Urinary bladder (tissue), 3 donors: ENCODE measurements at regions not wholly inside any gene's neighbourhood (a gene's known extent, or its start where the extent isn't known, plus 50 kb on each side); places are given as distances from the start of the nearest gene placed in this dataset.
A peak's percentile ranks its signal among the peaks of the same experiment; 100 is the strongest.

Source experiments
- DNase-seq: peaks from one replicate; pipeline ENCODE4 v3.0.0-alpha.2; 2015; ENCODE audit errors: extremely low spot score
- H3K27ac ChIP-seq: one replicate; pipeline ENCODE4 v1.5.1; 2013; ENCODE audit warnings: low read depth, mild to moderate bottlenecking, moderate library complexity
- H3K36me3 ChIP-seq: one replicate; pipeline ENCODE4 v1.6.1; 2013; ENCODE audit warnings: mild to moderate bottlenecking, moderate library complexity; ENCODE audit not compliant: insufficient read depth
- H3K4me1 ChIP-seq: one replicate; pipeline ENCODE4 v1.6.1; 2013; ENCODE audit warnings: mild to moderate bottlenecking, moderate library complexity; ENCODE audit not compliant: insufficient read depth
- H3K4me3 ChIP-seq: one replicate; pipeline ENCODE4 v1.5.1; 2013; ENCODE audit warnings: low read depth, low read length
- WGBS: extraction: QIAGEN DNeasy Blood & Tissue Kit; methylation state at CpG from one replicate; pipeline ENCODE4 v1.1.7; 2013; 5-methylcytosine and 5-hydroxymethylcytosine counted together
- donor health status: healthy with polysubstance abuse.
- donor health status: healthy.

GRCh38 chr11:16610738-16611388, 127.6 kb upstream of the C11orf58 start:
- no peak for DNase-seq
- H3K4me3 ChIP-seq, result no peak overlapping the region
- H3K27ac ChIP-seq, result no peak overlapping the region
- no peaks in the 10 kb centered on the region for H3K36me3 ChIP-seq
- no peaks in the 10 kb centered on the region for H3K4me1 ChIP-seq
- WGBS, result 26% methylated on average over 39 of the region's 39 CpGs

DNA sequence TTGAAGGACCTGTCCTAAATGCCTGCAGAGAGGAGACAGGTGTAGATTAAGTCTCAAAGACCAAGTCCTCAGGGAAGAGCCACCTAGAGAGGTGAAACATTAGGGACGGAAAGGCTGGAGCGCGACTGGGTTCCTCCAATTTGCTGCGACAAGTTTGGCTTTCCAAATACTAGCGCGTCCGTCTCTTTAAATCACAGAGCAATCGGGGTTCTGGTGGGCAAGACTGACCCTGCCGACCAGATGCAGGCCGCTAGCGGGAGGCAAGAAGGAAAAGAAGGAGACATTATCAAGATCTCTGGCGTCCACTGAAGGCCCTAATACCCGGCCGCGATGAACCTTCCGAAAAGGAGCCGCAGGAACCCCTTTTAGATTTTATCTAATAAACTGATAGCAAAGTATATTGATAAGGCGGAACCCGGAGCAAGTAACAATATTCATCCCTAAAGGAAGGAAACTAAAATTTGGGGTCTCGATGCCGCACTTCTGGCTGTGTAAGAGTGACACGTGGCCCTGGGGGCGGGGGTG, 128.2 kb upstream of the C11orf58 start:
- no peaks in the 10 kb centered on the region for H3K4me1 ChIP-seq
- no peak for DNase-seq
- H3K27ac ChIP-seq, result no peak overlapping the region
- no peaks in the 10 kb centered on the region for H3K36me3 ChIP-seq
- H3K4me3 ChIP-seq, result no peak overlapping the region
- 61% methylated on average over 23 of the region's 23 CpGs for WGBS

DNA sequence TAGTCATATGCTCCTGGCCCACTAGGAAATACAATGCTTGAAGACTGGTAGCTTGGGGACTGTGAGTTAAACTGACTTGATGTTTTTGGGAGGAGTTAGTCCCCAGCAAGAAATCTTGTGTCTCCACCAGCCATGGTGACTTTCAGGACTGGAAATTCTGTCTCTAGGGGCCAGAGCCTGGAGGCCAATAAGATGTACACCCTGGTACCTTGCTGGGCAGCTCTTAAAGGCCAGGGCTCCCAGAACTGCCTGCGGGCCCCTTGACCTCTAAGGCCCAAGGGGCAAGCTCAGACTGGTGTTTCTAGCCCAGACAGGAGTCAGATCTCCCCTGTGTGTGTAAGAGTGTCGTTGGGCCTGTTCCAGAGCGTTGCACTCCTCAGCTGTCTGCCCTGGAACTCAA, 128.7 kb upstream of the C11orf58 start:
- no peaks in the 10 kb centered on the region for H3K36me3 ChIP-seq
- WGBS, result 83% methylated on average over 3 of the region's 3 CpGs
- no peaks in the 10 kb centered on the region for H3K4me1 ChIP-seq
- no peak overlapping the region for H3K27ac ChIP-seq
- no peak for DNase-seq
- H3K4me3 ChIP-seq, result no peak overlapping the region

DNA sequence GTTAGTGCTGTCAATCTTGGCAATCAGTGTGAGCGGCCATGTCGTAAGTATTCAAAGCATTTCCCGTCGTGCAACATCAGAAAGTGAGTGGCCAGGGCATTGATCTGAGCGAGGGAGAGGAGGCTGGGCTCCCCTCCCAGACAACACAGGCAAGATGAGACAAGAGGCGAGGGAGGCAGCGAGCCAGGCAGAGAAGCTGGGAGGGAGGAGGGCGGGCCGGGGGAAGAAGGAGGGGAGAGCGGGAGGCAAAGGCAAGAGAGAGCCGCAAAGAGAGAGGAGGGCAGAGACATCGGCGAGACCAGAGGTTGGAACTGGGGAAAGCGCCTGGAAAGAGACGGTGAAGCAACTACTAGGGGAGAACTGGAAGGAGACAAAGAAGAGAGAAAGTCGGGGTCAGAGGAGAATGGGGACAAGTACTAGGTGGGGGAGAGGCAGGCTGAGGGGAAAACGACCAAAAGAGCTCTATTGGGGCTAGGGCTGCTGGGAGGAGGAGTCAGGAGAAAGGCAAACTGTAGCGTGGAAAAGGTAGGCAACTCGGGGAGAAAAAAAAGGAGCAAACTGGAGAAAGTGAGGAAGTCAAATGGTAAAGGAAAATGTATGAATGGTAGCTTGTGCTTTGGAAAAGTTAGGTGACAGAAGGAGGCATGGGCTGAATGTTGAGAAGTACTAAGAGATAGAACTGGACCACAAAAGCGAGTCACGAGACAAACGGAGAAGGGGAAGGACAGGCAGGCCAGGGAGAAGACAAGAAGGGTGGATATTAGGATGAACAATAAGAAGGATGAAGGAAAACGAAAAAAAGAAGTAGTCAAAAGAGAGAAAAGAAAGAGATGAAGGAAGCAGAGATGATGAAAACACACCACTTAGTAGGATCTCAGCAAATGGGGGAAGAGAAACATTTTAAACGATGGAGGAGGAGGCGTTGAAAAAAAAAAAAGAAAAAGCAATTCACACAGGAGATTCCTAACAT, 130.5 kb upstream of the C11orf58 start:
- no peak for DNase-seq
- no peaks in the 10 kb centered on the region for H3K4me1 ChIP-seq
- 21% methylated on average over 25 of the region's 25 CpGs for WGBS
- H3K4me3 ChIP-seq, result peak overlapping the region; percentile 60
- no peaks in the 10 kb centered on the region for H3K36me3 ChIP-seq
- peak overlapping the region; percentile 66 for H3K27ac ChIP-seq

- H3K4me3 ChIP-seq, result peak overlapping the region; percentile 60
- peak overlapping the region; percentile 84 for H3K27ac ChIP-seq
- H3K36me3 ChIP-seq, result no peaks in the 10 kb centered on the region
- H3K4me1 ChIP-seq, result no peaks in the 10 kb centered on the region
- DNase-seq, result no peak
- under 1% methylated on average over 81 of the region's 81 CpGs for WGBS
These were observed 131.4 kb upstream of the C11orf58 start for GRCh38 chr11:16606784-16607674.

DNA sequence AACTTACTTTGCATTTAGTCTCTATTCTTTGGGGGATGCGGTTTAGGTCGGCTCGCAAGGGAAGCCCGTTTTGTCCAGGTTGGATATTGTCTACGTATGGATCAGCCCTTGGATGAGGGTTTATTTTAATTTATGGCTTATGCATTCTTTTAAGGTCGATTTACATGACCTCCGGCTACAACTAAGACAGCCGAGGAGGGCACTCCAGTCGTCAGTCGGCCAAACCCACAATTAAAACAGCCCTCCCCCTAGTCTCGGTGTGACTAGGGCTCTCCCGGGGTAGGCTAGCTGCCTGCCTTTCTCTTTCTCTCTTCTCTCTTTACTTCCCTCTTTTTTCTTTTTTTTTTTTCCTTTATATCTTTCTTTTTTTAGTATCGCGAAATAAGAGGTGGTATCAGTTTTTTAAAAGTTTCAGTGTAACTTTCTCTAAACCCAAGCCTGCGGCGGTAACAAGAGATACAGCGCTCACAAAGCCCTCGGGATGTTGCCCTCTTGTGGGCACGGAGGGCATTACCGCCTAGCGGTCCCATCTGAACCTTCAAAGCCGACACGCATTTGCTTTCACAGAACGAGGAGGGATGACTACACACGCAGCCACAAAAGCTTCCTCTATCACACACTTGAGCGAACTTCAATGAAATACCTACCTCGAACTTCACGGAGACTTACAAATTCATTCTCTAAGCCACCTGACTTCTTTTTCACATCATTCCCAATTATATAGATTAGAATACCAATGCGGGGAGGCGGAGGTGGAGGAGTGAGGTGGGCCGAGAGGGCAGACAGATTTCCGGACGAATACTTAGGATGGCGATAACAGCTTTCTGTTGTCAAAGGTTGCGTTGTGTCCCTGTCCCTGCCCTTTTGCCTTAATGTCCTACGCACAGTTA, 132.3 kb upstream of the C11orf58 start:
- DNase-seq, result peak; percentile 83
- under 1% methylated on average over 36 of the region's 36 CpGs for WGBS
- Histone ChIP-seq H3K4me1 (no peaks in the 10 kb centered on the region), H3K36me3 (no peaks in the 10 kb centered on the region), H3K27ac (peak overlapping the region; percentile 84), H3K4me3 (peak overlapping the region; percentile 69)

DNA sequence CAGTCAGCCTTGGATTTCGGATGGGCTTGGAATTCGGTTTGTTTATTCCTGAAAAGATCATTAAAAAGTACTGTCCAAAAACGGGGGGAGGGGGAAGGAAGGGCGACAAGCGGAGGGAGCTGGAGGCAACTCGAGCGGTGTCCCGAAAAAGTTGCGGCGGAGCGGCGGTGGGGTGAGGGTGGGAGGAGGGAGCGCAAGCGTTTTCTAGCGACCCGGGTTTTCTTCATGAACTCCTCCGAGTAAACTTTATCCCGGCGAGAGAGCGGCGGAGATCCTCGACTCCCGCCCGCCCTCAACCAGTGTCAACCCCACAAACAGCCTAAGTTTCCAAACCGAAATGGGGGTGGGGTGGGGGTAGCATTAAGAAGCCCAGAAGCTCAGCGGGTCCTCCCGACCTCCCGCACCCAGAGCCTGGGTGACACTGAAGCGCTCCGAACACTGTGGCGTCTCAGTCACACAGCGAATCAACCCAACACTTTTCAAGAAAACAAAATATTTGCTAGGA, 133.0 kb upstream of the C11orf58 start:
- no peak for DNase-seq
- H3K27ac ChIP-seq, result peak overlapping the region; percentile 78
- peak overlapping the region; percentile 69 for H3K4me3 ChIP-seq
- H3K4me1 ChIP-seq, result no peaks in the 10 kb centered on the region
- H3K36me3 ChIP-seq, result no peaks in the 10 kb centered on the region
- WGBS, result 1% methylated on average over 32 of the region's 32 CpGs

DNA sequence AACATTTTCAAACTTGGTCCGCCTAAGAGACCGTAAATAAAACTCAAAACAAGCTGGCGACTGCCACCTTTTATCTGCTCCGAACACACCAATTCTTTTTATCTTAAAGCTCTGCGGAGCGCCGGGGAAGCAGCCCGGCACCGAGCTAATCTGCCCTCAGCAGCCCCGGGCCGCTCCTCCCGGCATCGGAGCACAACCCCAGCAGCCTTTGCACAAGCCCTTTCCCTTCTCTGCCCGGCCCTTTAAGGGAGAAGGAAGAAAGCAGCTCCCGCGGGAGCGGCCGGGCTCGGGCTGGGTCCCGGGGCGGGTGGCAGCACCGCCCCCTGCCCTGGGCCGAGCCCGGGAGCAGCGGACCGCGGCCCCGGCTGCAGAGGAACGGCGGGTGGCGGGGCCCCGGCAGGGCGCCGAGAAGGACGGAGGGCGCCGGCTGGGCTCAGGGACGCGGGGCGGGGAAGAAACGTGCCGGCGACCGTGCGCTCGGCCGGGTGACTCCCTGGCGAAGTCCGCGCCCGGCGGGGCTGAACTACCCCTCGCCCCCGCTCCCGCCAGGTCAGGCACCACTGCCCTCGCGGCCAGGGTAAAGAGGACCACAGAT, 133.6 kb upstream of the C11orf58 start:
- H3K36me3 ChIP-seq, result no peaks in the 10 kb centered on the region
- WGBS, result under 1% methylated on average over 57 of the region's 57 CpGs
- H3K4me3 ChIP-seq, result peak overlapping the region; percentile 69
- no peak for DNase-seq
- no peaks in the 10 kb centered on the region for H3K4me1 ChIP-seq
- H3K27ac ChIP-seq, result peak overlapping the region; percentile 78

DNA sequence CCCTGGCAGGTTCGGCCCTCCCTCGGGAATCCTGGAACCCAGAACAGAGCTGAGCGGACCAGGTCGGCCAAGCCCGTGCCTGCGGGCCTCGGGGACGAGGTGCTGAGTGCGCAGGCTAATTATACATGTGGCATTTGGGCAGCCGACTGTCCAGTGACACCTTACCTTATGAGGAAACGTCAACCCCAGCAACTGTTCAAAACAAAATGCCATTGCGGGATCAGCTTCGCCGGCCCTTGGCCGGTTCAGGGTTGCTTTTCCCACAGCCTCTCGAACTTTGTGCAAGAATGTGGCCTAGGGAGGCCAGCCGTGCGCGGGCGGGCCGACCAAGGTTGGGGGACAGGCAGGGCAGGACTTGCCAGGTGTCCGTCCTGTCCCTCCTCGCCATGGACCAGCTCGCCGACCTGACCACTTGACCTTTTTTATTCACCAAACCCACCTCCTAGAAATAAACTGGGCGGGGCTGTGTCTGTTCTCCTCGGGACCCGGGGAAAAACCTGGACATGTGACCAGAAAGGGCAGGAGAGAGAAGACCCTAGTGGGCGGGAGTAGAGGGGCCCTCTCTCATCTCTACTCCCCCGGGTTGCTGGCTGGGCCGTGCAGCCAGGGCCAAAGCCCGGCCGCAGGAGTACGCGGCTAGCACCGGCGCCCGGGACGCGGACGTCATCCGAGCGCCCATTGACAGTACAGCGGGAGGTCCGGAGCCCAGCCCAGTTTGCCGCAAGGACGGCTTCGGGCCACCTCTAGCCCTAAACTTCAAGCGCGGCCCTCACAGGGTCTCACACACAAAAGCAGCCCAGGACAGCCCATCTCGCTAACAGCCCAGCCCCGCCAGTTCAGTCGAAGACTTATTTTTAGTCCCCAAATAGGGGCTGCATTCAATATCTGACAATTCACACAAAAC, 134.3 kb upstream of the C11orf58 start:
- DNase-seq, result no peak

GRCh38 chr11:16603245-16603644, 135.2 kb upstream of the C11orf58 start:
- no peak overlapping the region for H3K4me3 ChIP-seq
- no peak for DNase-seq
- no peak overlapping the region for H3K27ac ChIP-seq
- WGBS, result 86% methylated on average over 2 of the region's 2 CpGs
- H3K36me3 ChIP-seq, result no peaks in the 10 kb centered on the region
- H3K4me1 ChIP-seq, result no peaks in the 10 kb centered on the region

More for the DNA sequence above, 134.3 kb upstream of the C11orf58 start:
- Histone ChIP-seq H3K27ac (peak overlapping the region; percentile 78), H3K36me3 (no peaks in the 10 kb centered on the region), H3K4me3 (peak overlapping the region; percentile 69), H3K4me1 (no peaks in the 10 kb centered on the region)
- 34% methylated on average over 53 of the region's 53 CpGs for WGBS

DNA sequence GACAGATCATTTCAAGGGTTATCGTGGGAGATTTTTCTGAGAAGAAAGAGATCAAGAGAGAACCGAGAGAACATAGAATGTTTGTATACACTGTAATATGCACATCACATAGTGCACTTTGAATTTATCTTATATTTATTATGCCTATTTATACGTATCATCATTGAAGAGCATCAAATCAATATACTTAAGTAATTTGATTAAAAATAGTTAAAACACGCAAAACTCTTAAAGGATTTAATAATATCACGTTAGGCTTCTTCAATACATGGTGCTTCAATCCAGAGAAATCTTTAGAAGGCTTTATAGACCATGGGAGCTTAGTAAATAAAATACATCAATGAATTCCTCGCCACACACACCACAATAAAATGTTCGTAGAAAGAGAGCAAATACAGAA, 139.5 kb upstream of the C11orf58 start:
- Histone ChIP-seq H3K4me3 (no peak overlapping the region), H3K4me1 (no peaks in the 10 kb centered on the region), H3K27ac (no peak overlapping the region), H3K36me3 (no peaks in the 10 kb centered on the region)
- WGBS, result 92% methylated on average over 7 of the region's 7 CpGs
- DNase-seq, result no peak
